ENCODE measurements at regions not wholly inside any gene's neighbourhood (a gene's known extent, or its start where the extent isn't known, plus 50 kb on each side); places are given as distances from the start of the nearest gene placed in this dataset.

- TF ChIP-seq CTCF (IDR thresholded peaks at IDR 0.05) (no peak), POLR2A (IDR thresholded peaks at IDR 0.05) (no peak), EP300 (IDR thresholded peaks at IDR 0.05; ENCODE audit: low read depth) (no peak), POLR2AphosphoS5 (IDR thresholded peaks at IDR 0.05) (no peak)
Observed at GRCh38 chr1:5611851-5612250, 380.4 kb downstream of the NPHP4 start.
